ENCODE measurements at regions not wholly inside any gene's neighbourhood (a gene's known extent, or its start where the extent isn't known, plus 50 kb on each side); places are given as distances from the start of the nearest gene placed in this dataset.

DNA sequence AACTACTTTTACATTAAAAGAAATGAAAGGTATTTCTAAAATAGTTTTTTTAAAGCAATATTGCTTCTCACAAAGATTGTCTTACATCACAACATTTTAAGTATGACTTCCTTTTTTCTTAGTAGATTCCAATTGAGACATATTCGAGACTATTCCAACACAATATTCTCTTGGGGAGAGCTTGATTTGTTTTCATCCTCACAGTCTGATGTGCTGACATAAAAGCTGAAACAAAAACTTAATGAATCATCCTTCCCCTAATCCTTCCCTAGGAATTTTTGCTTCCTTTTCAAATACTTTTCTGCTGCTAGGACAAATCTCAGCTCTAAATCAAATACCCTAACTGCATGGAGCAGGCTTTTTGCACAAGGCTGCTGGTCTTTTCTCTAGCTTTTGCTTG lies 245.8 kb upstream of the MAP3K1 start:
- Histone ChIP-seq H3K79me2 (ENCODE audit: insufficient read depth) (no peaks in the 10 kb centered on the region), H3K27ac (peak overlapping the region; percentile 16), H3K9me2 (ENCODE audit: insufficient read depth) (no peaks in the 10 kb centered on the region), H2AFZ (no peak overlapping the region), H3K9ac (no peak overlapping the region), H3K36me3 (ENCODE audit: low read depth) (no peaks in the 10 kb centered on the region), H4K20me1 (ENCODE audit: insufficient read depth) (no peaks in the 10 kb centered on the region), H3K27me3 (replicated peaks; ENCODE audit: insufficient read depth) (peaks cover 15% of the 10 kb centered on the region), H3K4me1 (ENCODE audit: insufficient read depth) (peaks cover 12% of the 10 kb centered on the region), H3K4me3 (no peak overlapping the region), H3K4me2 (ENCODE audit: unreplicated experiment) (peak overlapping the region; percentile 19), H3K9me3 (ENCODE audit: low read depth) (no peaks in the 10 kb centered on the region), H3F3A (ENCODE audit: insufficient read depth) (0 out of 2 replicates have a peak, but pooled peaks cover 6% of the 10 kb centered on the region)
- WGBS, 2 experiments (ENCODE audit: low coverage in 1 of 2, low lambda C conversion rate in 2 of 2, missing lambda C conversion rate in 2 of 2) = 0 to 3% methylated on average over 1 of the region's 1 CpG
- peak; percentile 59 for DNase-seq
- TF ChIP-seq EZH2 (IDR thresholded peaks at IDR 0.05; ENCODE audit: insufficient read depth, poor library complexity, severe bottlenecking) = no peak
- TF ChIP-seq EZH2phosphoT487 (IDR thresholded peaks at IDR 0.05; ENCODE audit: insufficient read depth, low read depth) = no peak
- in situ Hi-C loops (cut with MboI) = no loop called here

DNA sequence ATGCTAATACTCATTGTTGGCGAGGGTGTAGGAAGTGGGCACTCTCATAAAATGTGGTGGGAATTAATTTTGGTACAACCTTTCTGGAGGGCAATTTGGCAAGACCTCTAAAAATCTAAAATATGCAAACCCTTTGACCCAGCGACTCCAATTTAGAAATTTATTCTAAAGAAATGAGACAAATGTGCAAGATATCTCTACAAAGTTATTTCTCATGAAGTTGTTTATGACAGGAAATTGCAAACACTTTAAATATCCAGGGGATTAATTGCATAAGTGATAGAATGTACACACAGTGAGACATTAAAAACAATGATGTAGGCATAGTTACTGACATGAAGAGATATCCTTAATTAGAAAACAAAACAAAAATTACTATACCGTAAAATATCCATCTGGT lies 246.3 kb upstream of the MAP3K1 start:
- 0 out of 2 replicates have a peak, but pooled peaks cover 6% of the 10 kb centered on the region for H3F3A ChIP-seq (ENCODE audit: insufficient read depth)
- H4K20me1 ChIP-seq (ENCODE audit: insufficient read depth) = no peaks in the 10 kb centered on the region
- TF ChIP-seq EZH2phosphoT487 (IDR thresholded peaks at IDR 0.05; ENCODE audit: insufficient read depth, low read depth) = no peak
- DNase-seq = peak; percentile 27
- no peaks in the 10 kb centered on the region for H3K9me2 ChIP-seq (ENCODE audit: insufficient read depth)
- H3K4me3 ChIP-seq = no peak overlapping the region
- H3K9me3 ChIP-seq (ENCODE audit: low read depth) = no peaks in the 10 kb centered on the region
- peak overlapping the region; percentile 12 for H3K4me2 ChIP-seq (ENCODE audit: unreplicated experiment)
- 26 to 40% methylated on average over 3 of the region's 3 CpGs for WGBS, 2 experiments (ENCODE audit: low coverage in 1 of 2, low lambda C conversion rate in 2 of 2, missing lambda C conversion rate in 2 of 2)
- peak overlapping the region; percentile 16 for H3K27ac ChIP-seq
- H3K27me3 ChIP-seq (replicated peaks; ENCODE audit: insufficient read depth) = peaks cover 15% of the 10 kb centered on the region
- no peak overlapping the region for H3K9ac ChIP-seq
- no peak overlapping the region for H2AFZ ChIP-seq
- in situ Hi-C loops (cut with MboI) = no loop called here
- peaks cover 12% of the 10 kb centered on the region for H3K4me1 ChIP-seq (ENCODE audit: insufficient read depth)
- no peaks in the 10 kb centered on the region for H3K79me2 ChIP-seq (ENCODE audit: insufficient read depth)
- no peaks in the 10 kb centered on the region for H3K36me3 ChIP-seq (ENCODE audit: low read depth)

GRCh38 chr5:56567278-56567677 lies 248.1 kb upstream of the MAP3K1 start:
- Histone ChIP-seq H3K4me1 (ENCODE audit: insufficient read depth) (peaks cover 12% of the 10 kb centered on the region), H3F3A (ENCODE audit: insufficient read depth) (0 out of 2 replicates have a peak, but pooled peaks cover 6% of the 10 kb centered on the region), H4K20me1 (ENCODE audit: insufficient read depth) (no peaks in the 10 kb centered on the region), H3K9me3 (ENCODE audit: low read depth) (no peaks in the 10 kb centered on the region), H3K4me3 (no peak overlapping the region), H3K4me2 (ENCODE audit: unreplicated experiment) (no peak overlapping the region), H3K27me3 (replicated peaks; ENCODE audit: insufficient read depth) (peaks cover 21% of the 10 kb centered on the region), H3K9ac (no peak overlapping the region), H3K36me3 (ENCODE audit: low read depth) (no peaks in the 10 kb centered on the region), H3K79me2 (ENCODE audit: insufficient read depth) (no peaks in the 10 kb centered on the region), H2AFZ (no peak overlapping the region), H3K9me2 (ENCODE audit: insufficient read depth) (no peaks in the 10 kb centered on the region), H3K27ac (no peak overlapping the region)
- no peak for DNase-seq
- 75 to 89% methylated on average over 4 of the region's 4 CpGs for WGBS, 2 experiments (ENCODE audit: low coverage in 1 of 2, low lambda C conversion rate in 2 of 2, missing lambda C conversion rate in 2 of 2)
- TF ChIP-seq EZH2 (IDR thresholded peaks at IDR 0.05; ENCODE audit: insufficient read depth, poor library complexity, severe bottlenecking) (no peak), EZH2phosphoT487 (IDR thresholded peaks at IDR 0.05; ENCODE audit: insufficient read depth, low read depth) (no peak)
- in situ Hi-C loops (cut with MboI) = no loop called here

DNA sequence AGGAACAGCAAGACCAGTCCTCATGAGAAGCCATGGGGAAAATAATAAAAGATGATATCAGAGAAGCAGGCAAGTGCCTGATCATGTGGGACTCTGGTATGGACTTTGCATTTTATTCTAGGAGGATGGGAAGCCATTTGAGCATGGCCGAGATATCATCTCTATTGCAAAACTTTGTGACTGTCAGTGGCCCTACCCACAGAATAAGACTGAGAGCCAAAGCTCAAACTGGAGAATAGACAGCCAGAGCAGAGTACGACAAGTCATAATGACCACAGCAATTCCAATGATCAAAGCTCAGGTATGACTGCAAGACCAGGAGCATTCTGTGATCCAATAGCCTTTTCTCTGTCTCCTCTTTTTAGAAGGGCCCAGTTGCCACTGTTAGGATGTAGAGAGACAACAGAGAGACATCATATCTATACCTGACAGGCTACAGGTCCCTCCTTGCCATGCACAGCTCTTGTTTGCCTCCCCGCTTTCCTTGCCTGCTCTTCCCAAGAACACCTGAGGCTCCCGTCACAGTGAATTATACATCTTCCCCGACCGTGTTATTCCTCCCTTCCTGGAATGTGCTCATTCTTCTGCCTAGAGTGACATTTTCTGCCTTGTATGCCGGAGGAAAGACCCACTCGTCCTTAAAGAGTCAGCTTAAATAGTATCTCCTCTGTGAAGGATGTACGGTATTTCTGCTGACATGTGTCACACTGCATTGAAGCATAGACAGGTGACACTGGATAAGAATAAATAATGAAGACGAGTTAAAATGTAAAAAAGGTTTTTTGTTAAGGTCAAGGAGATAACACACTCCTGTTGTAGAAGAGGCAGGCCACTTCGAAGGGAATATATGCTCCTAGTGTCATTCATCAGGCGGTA lies 248.7 kb upstream of the MAP3K1 start:
- Histone ChIP-seq H3K9ac (no peak overlapping the region), H3F3A (ENCODE audit: insufficient read depth) (0 out of 2 replicates have a peak, but pooled peaks cover 6% of the 10 kb centered on the region), H3K27me3 (replicated peaks; ENCODE audit: insufficient read depth) (peaks cover 23% of the 10 kb centered on the region), H3K4me3 (no peak overlapping the region), H3K27ac (no peak overlapping the region), H3K9me3 (ENCODE audit: low read depth) (no peaks in the 10 kb centered on the region), H2AFZ (no peak overlapping the region), H3K4me2 (ENCODE audit: unreplicated experiment) (no peak overlapping the region), H3K79me2 (ENCODE audit: insufficient read depth) (no peaks in the 10 kb centered on the region), H3K4me1 (ENCODE audit: insufficient read depth) (peaks cover 12% of the 10 kb centered on the region), H3K36me3 (ENCODE audit: low read depth) (no peaks in the 10 kb centered on the region), H3K9me2 (ENCODE audit: insufficient read depth) (no peaks in the 10 kb centered on the region), H4K20me1 (ENCODE audit: insufficient read depth) (no peaks in the 10 kb centered on the region)
- no peak for TF ChIP-seq EZH2phosphoT487 (IDR thresholded peaks at IDR 0.05; ENCODE audit: insufficient read depth, low read depth)
- no peak for TF ChIP-seq EZH2 (IDR thresholded peaks at IDR 0.05; ENCODE audit: insufficient read depth, poor library complexity, severe bottlenecking)
- DNase-seq = no peak
- in situ Hi-C loops (cut with MboI) = no loop called here
- 72 to 75% methylated on average over 12 of the region's 12 CpGs for WGBS, 2 experiments (ENCODE audit: low coverage in 1 of 2, low lambda C conversion rate in 2 of 2, missing lambda C conversion rate in 2 of 2)

Data from GM23248 (cell line).